ENCODE measurements at regions not wholly inside any gene's neighbourhood (a gene's known extent, or its start where the extent isn't known, plus 50 kb on each side); places are given as distances from the start of the nearest gene placed in this dataset.
"Not testable (repeated sequence)": the region's sequence is repeated elsewhere in the genome, so short reads cannot be mapped to it uniquely, and the experiment has no call there.

- intact Hi-C loops (cut with micrococcal nuclease): no loop called here
Observed at GRCh38 chr3:194189243-194189791, 53.4 kb downstream of the HES1 start.

DNA sequence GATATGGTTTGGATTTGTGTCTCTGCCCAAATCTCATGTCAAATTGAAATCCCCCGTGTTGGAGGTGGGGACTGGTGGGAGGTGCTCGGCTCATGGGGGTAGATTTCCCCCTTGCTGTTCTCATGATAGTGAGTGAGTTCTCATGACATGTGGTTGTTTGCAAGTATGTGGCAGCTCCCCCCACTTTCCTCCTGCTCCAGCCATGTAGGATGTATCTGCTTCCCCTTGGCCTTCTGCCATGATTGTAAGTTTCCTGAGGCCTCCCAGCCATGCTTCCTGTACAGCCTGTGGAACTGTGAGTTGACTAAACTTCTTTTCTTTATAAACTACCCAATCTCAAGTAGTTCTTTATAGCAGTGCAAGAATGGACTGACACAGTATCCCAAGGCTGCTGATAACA lies 55.9 kb downstream of the HES1 start:
- intact Hi-C loops (cut with micrococcal nuclease): not testable (repeated sequence)

- intact Hi-C loops (cut with micrococcal nuclease): no loop called here
Observed at GRCh38 chr3:194194051-194194756, 58.3 kb downstream of the HES1 start.

DNA sequence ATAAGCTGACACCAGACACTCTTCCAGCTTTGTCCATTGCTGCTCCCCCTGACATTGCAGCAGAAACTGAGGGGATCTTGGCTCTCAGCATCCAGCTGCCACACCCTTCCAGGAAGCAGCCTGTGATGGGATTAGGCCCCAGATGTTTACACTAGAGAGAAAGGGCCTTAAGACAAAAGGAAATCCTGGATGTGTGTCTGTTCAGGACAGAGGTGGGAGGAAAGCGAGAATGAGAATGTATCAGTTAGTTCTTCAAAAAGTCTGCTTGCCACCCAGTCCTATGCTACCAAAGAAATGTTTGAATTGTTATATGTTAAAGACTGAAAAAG lies 58.8 kb downstream of the HES1 start:
- intact Hi-C loops (cut with micrococcal nuclease): no loop called here

DNA sequence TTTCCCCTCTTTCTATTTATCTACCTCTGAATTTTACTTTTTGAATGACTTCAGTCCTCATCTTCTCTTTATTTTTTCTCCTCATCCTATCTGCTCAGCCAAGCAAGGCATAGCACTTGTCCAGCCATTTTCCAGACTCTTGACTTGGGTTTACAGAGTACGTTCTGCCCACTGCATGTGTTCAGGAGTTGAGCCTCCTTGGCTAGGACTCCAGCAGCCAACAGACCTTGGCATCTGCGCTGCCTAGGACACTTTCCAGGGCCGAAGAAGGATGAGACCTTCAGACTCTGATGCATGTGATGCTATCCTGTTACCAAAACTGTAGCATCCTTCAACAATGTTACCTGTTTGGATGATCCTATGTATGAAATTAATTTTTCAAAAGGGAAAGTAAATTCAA lies 59.7 kb downstream of the HES1 start:
- intact Hi-C loops (cut with micrococcal nuclease): no loop called here

GRCh38 chr3:194196876-194197275 lies 60.9 kb downstream of the HES1 start:
- intact Hi-C loops (cut with micrococcal nuclease): no loop called here

DNA sequence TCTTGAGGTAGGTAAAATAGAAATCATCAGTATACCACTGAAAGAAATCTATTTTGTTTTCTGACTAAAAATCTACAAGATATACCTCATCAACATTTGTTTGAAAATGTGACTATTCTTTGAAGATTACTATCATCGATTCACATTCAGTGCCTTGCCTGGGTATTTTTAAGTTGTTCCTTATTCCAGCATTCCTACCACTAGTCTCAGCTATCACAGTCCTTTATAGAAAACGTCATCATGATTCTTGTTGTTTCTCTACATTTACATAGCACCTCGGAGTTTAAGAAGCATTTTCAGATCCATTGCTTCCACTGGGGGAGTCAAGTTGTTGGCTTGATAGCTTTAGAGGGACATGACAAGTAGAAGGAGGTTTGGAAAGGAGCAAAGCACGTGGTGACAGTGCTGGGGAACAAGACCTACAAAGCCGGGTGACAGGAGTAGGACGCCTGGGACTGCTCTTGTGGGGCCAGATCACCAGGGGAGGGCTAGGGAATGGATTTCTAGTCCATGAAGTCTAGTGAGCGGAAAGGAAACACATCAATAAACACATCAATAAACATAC lies 61.5 kb downstream of the HES1 start:
- intact Hi-C loops (cut with micrococcal nuclease): no loop called here

- intact Hi-C loops (cut with micrococcal nuclease): no loop called here
Observed at GRCh38 chr3:194197981-194198695, 62.2 kb downstream of the HES1 start.

GRCh38 chr3:194198938-194199337 lies 63.0 kb downstream of the HES1 start:
- intact Hi-C loops (cut with micrococcal nuclease): no loop called here

- intact Hi-C loops (cut with micrococcal nuclease): loop anchor here (5.0 kb wide), 2 partner anchors 63 to 107 kb away; partner anchors contain the start of gene HES1
Observed at GRCh38 chr3:194200422-194201081, 64.6 kb downstream of the HES1 start.

DNA sequence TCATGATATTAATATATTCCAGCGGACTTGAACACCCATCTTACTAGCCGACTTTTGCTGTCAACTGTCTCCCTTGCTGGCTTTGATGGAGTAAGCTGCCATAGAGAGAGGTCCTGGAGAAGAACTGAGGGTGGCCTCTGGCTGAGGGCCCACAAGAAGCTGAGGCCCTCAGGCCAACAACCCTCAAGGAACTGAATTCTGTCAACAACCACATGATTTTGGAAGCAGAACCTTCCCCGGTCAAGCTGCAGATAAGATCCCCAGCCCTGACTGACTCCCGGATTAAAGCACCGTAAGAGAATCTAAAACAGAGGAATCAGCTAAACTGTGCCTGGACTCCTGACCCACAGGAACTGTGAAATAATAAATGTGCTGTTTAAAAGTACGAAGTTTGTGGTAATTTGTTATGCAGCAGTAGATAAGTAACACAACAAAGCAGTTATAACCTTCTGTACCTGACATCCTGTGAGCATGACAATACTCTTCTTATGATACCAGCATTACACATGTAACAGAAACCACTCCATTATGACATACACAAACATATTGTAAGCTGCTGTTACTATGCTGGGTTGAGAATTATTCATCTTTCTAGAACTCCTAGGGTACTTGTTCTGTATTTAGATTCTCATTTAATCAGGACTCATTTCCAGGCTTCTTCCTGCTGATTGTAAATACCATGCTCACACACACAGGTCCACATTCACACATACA lies 66.2 kb downstream of the HES1 start:
- intact Hi-C loops (cut with micrococcal nuclease): loop anchor here (5.0 kb wide), 2 partner anchors 65 to 105 kb away; partner anchors contain the start of gene HES1

DNA sequence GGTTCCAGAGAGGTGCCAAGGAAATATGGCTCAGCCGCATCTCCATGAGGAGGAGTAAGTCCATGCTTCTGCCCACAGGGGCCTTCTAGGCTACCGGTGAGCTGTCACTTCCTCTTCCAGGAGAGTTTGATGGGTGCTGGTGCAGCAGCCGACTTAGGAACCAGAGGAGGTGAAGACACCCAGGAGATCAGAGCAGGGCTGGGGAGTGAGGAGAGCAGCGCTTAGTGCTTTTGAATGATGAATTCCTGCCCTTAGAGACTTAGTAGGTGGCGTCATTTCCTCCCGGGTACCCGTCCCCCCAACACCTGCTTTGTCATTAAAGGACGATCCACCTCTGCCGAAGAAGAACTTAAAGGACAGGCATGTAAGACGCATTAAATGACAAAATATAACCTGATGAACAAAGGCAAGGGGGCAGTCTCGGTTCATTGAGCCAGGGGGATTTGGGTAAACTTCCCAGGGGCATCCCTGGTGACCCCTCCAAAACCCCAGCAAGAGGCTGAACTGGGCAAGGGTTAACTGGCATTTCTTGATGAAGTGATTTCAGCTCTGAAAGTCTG lies 67.6 kb downstream of the HES1 start:
- intact Hi-C loops (cut with micrococcal nuclease): loop anchor here (5.0 kb wide), 2 partner anchors 66 to 104 kb away; partner anchors contain the start of gene HES1

- intact Hi-C loops (cut with micrococcal nuclease): loop anchor here (5.0 kb wide), 2 partner anchors 67 to 103 kb away; partner anchors contain the start of gene HES1
Observed at GRCh38 chr3:194204042-194204987, 68.4 kb downstream of the HES1 start.

DNA sequence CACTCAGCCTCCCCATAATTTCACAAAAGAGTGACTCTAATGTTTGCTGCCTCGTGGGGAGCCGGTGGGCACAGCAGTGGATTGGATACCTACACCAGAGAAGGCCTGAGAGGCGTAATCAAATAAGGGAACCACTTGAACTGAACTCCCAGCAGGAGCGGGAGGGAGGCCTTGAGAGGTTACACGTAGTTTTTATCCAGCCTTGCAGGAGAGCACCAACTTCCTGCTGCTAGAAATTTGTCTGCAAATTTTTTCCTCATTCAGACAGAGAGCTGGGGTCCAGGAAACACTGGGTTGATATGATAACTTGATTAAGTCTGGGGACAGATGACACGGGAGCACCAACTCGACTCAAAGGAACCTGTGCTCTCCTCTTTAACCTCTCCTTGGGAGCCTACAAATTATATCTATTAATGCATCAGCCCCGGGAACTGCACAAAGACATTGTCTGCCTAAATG lies 69.8 kb downstream of the HES1 start:
- intact Hi-C loops (cut with micrococcal nuclease): no loop called here

DNA sequence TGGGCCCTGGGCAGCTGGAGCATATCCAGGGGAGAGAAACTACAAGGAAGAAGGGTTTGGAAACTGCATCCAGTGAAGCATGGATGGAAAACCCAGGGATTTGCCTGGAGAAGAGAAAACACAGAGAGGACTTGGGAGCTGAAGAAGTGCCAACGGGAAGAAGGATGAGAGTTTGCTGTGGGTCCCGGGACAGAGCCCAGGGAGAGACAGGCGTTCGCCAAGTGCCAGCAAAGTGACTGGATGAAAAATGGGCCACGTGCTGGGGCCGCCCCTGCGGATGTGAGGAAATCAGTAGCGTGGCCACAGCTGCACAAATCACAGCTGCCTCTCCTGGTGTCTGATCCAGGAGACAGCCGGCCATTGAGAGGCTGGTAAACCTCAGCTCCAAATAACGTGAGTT lies 70.4 kb downstream of the HES1 start:
- intact Hi-C loops (cut with micrococcal nuclease): no loop called here

- intact Hi-C loops (cut with micrococcal nuclease): no loop called here
Observed at GRCh38 chr3:194208709-194209108, 72.8 kb downstream of the HES1 start.

GRCh38 chr3:194212161-194212844 lies 76.4 kb downstream of the HES1 start:
- intact Hi-C loops (cut with micrococcal nuclease): no loop called here

- intact Hi-C loops (cut with micrococcal nuclease): no loop called here
Observed at GRCh38 chr3:194212845-194213331, 76.9 kb downstream of the HES1 start.

DNA sequence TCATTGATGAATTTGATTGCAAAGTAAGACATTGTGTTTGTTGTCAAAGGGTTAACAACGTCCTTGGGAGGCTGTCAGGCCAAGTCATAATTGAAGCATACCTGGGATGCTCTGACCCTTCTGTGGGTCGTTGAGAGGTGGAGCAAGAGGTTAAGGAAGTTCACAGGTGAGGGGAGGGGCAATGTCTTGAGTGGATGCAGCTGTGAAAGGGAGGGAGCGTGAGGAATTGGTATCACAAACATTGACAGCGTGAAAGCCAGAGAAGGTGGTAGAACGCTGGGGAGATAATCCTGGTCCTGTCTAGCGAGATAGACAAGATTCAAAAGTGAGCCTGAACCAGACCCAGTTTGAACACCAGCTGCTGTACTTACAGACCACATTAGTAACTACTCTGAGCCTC lies 79.4 kb downstream of the HES1 start:
- intact Hi-C loops (cut with micrococcal nuclease): no loop called here

Measured in T-helper 2 cell treated with Interferon-gamma antibody and Interleukin-4, amounts not matched to agents 100 ng/mL and 5 ng/mL, for 36 hours (primary cell).